Mammary epithelial cell (primary cell): ENCODE measurements at regions not wholly inside any gene's neighbourhood (a gene's known extent, or its start where the extent isn't known, plus 50 kb on each side); places are given as distances from the start of the nearest gene placed in this dataset.

Experiments used
- EZH2 ChIP-seq: IDR thresholded peaks from 2 replicates; pipeline ENCODE4 v1.6.1; 2012; ENCODE audit warnings: low read length, inconsistent platforms, borderline replicate concordance
- TF ChIP-seq, protein P1 (sequence below), 2 donors: IDR thresholded peaks in 1 of 2; conservative IDR thresholded peaks in 1 of 2; 2 replicates each; pipeline ENCODE4 v1.5.1; 2011 to 2012; ENCODE audit warnings: inconsistent platforms in 2 of 2, low read length in 2 of 2, mild to moderate bottlenecking in 2 of 2, control low read depth in 1 of 2, low read depth in 1 of 2; ENCODE audit not compliant: insufficient read depth in 1 of 2; ENCODE audit errors: extremely low read depth in 1 of 2

DNA sequence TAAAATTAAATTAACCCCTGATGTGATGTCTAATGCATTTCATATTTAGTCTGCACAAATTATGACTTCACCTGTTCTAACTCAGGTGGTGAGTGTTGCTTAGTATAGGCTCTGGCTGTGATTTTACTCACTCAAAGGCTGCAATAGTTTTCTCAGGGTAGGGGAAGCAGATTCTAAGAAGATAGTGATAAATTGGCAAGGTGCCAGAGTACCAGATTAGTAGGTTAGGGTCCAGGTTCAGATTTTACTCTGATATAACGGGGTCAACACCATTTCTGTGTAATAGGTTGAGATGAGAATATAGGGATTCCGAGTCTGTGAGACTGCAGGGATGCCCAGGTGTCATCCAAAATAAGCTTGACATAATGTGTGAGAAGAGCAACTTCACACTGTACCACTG lies 1049.6 kb downstream of the STIM2 start:
- TF ChIP-seq, protein P1, sequence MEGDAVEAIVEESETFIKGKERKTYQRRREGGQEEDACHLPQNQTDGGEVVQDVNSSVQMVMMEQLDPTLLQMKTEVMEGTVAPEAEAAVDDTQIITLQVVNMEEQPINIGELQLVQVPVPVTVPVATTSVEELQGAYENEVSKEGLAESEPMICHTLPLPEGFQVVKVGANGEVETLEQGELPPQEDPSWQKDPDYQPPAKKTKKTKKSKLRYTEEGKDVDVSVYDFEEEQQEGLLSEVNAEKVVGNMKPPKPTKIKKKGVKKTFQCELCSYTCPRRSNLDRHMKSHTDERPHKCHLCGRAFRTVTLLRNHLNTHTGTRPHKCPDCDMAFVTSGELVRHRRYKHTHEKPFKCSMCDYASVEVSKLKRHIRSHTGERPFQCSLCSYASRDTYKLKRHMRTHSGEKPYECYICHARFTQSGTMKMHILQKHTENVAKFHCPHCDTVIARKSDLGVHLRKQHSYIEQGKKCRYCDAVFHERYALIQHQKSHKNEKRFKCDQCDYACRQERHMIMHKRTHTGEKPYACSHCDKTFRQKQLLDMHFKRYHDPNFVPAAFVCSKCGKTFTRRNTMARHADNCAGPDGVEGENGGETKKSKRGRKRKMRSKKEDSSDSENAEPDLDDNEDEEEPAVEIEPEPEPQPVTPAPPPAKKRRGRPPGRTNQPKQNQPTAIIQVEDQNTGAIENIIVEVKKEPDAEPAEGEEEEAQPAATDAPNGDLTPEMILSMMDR (conservative IDR thresholded peaks at IDR 0.05 in 1 of 2, IDR thresholded peaks at IDR 0.05 in 1 of 2; ENCODE audit: extremely low read depth in 1 of 2, insufficient read depth in 1 of 2, low read depth in 1 of 2, low read length in 2 of 2): no peak
- TF ChIP-seq EZH2: no peak
